ENCODE measurements at regions not wholly inside any gene's neighbourhood (a gene's known extent, or its start where the extent isn't known, plus 50 kb on each side); places are given as distances from the start of the nearest gene placed in this dataset.

DNA sequence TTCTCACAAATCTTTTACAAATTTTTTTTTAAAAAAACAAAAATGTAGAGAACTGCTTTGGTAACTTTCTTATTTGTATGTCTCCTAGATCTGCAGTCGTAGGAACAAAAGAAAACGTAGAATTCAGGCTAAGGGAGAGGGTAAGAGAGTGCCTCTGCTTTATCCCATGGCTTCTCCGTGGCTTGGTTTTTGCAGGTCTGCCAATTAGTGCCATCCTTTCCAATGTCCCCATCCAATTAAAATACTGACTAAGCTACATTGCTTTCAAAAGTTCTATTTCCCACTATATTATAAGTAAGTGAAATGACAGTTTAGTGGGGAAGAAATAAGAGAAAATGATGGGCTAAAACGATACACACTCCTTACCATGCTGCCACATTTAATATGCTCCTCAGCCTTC lies 209.3 kb downstream of the CRPPA start:
- no peak overlapping the region for H3K27ac ChIP-seq (replicated peaks)
- intact Hi-C loops (cut with micrococcal nuclease): no loop called here
- TF ChIP-seq, protein P1, sequence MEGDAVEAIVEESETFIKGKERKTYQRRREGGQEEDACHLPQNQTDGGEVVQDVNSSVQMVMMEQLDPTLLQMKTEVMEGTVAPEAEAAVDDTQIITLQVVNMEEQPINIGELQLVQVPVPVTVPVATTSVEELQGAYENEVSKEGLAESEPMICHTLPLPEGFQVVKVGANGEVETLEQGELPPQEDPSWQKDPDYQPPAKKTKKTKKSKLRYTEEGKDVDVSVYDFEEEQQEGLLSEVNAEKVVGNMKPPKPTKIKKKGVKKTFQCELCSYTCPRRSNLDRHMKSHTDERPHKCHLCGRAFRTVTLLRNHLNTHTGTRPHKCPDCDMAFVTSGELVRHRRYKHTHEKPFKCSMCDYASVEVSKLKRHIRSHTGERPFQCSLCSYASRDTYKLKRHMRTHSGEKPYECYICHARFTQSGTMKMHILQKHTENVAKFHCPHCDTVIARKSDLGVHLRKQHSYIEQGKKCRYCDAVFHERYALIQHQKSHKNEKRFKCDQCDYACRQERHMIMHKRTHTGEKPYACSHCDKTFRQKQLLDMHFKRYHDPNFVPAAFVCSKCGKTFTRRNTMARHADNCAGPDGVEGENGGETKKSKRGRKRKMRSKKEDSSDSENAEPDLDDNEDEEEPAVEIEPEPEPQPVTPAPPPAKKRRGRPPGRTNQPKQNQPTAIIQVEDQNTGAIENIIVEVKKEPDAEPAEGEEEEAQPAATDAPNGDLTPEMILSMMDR (IDR thresholded peaks at IDR 0.05; ENCODE audit: borderline replicate concordance): no peak
- no peak for DNase-seq
- no peaks in the 10 kb centered on the region for H3K27me3 ChIP-seq (ENCODE audit: low read depth)
- no peaks in the 10 kb centered on the region for H3K4me1 ChIP-seq
- H3K4me3 ChIP-seq: no peak overlapping the region
- H3K36me3 ChIP-seq: no peaks in the 10 kb centered on the region
- no peaks in the 10 kb centered on the region for H3K9me3 ChIP-seq (replicated peaks)

DNA sequence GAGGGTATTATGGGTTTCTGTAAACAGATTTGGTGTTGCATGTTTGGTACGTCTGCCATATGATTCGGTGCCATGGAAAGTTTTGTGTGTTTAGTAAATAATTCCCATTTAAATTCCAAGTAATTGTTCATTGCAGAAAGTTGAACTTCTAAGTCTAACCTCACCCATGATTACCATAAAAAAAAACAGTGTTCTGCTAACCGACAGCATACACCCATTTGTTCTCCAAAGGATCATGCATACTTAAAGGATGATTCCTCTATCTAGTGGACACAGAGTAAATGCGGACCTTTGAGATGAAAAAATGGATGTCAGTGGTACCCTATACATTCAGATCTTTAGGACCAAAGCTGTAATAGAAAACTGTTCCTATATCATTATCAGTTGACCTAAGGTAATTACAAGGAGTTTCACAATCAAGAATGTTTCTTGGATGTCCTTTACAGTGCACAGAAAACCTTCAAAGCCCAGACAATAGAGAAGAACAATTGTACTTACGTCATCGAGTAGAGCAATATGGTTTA lies 209.9 kb downstream of the CRPPA start:
- DNase-seq: no peak
- intact Hi-C loops (cut with micrococcal nuclease): no loop called here
- H3K27ac ChIP-seq (replicated peaks): no peak overlapping the region

DNA sequence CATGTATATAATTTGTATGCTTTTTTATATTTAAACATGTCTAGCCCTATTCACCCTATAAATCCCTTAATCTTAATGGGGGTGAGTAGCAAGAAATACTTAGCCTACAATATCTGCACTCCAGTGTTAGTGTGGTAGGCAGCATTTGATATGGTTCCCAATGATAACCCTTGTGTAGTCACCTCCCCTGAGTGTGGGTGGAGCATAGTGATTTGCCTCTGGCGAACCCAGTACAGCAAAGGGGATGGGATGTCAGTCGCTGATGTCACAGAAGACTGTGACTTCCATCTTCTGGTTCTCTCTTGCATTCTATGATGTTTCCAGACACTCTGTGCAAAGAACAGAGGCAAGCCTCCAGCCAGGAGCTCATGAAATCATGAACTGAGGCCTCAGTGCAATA lies 211.2 kb downstream of the CRPPA start:
- DNase-seq: no peak
- intact Hi-C loops (cut with micrococcal nuclease): no loop called here
- H3K27ac ChIP-seq (replicated peaks): no peak overlapping the region
- TF ChIP-seq, protein P1 (IDR thresholded peaks at IDR 0.05; ENCODE audit: borderline replicate concordance): no peak
- H3K9me3 ChIP-seq (replicated peaks): no peaks in the 10 kb centered on the region
- no peak overlapping the region for H3K4me3 ChIP-seq
- no peaks in the 10 kb centered on the region for H3K36me3 ChIP-seq
- no peaks in the 10 kb centered on the region for H3K27me3 ChIP-seq (ENCODE audit: low read depth)
- H3K4me1 ChIP-seq: no peaks in the 10 kb centered on the region

More for the DNA sequence above, 209.9 kb downstream of the CRPPA start:
- H3K4me1 ChIP-seq: no peaks in the 10 kb centered on the region
- H3K27me3 ChIP-seq (ENCODE audit: low read depth): no peaks in the 10 kb centered on the region
- no peaks in the 10 kb centered on the region for H3K9me3 ChIP-seq (replicated peaks)
- TF ChIP-seq, protein P1 (IDR thresholded peaks at IDR 0.05; ENCODE audit: borderline replicate concordance): no peak
- no peaks in the 10 kb centered on the region for H3K36me3 ChIP-seq
- no peak overlapping the region for H3K4me3 ChIP-seq

DNA sequence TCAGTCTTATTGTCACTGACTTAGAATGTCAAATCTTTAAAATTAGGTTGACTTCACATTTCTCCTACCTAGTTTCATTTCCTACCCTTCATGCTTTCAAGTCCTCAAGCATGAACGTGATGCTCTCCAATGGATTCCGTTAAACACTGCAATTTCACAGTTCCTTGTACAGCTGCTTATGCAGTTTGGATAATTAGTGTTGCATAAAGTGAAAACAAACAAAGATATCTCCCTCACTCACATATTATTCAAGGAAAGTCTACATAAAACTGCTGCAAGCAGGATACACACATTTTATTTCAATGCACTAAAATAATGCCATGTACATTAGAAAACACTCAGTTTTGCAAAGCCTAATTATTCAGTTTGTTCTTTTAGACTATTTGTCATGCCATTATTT lies 214.0 kb downstream of the CRPPA start:
- TF ChIP-seq, protein P1 (IDR thresholded peaks at IDR 0.05; ENCODE audit: borderline replicate concordance): no peak
- no peak overlapping the region for H3K4me3 ChIP-seq
- intact Hi-C loops (cut with micrococcal nuclease): no loop called here

DNA sequence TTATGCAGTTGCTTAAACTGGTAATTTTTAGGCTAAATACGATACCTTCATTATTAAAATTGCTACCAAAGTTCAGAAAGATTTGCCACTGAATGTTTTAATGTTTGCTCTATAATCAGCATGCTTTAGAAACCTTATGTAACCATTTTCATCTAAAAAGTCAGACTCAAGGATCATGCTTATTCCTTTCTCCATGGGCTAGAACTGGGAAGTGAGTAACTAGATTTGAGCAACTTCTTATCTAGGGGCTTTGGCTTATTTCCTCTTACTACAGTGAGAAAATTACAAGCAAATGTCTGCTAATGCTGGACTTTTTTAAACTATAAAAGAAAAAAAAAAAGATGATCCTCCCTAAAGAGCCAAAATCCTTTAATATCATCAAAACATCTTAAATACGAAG lies 215.9 kb downstream of the CRPPA start:
- TF ChIP-seq, protein P1 (IDR thresholded peaks at IDR 0.05; ENCODE audit: borderline replicate concordance): no peak
- H3K27me3 ChIP-seq (ENCODE audit: low read depth): no peaks in the 10 kb centered on the region
- intact Hi-C loops (cut with micrococcal nuclease): no loop called here
- peaks cover 3% of the 10 kb centered on the region for H3K4me1 ChIP-seq
- H3K36me3 ChIP-seq: no peaks in the 10 kb centered on the region
- H3K9me3 ChIP-seq (replicated peaks): no peaks in the 10 kb centered on the region
- H3K27ac ChIP-seq (replicated peaks): no peak overlapping the region
- no peak for DNase-seq
- H3K4me3 ChIP-seq: no peak overlapping the region

More for the DNA sequence above, 214.0 kb downstream of the CRPPA start:
- no peak for DNase-seq
- Histone ChIP-seq H3K4me1 (peaks cover 3% of the 10 kb centered on the region), H3K36me3 (no peaks in the 10 kb centered on the region), H3K9me3 (replicated peaks) (no peaks in the 10 kb centered on the region), H3K27me3 (ENCODE audit: low read depth) (no peaks in the 10 kb centered on the region), H3K27ac (replicated peaks) (no peak overlapping the region)
